Liver (tissue), 8 donors: ENCODE measurements at regions not wholly inside any gene's neighbourhood (a gene's known extent, or its start where the extent isn't known, plus 50 kb on each side); places are given as distances from the start of the nearest gene placed in this dataset.

Source experiments
- DNase-seq: peaks from one replicate; pipeline ENCODE4 v3.0.0-alpha.2; 2017; ENCODE audit warnings: low spot score
- H3K27ac ChIP-seq, 2 donors: one replicate each; pipeline ENCODE4 v1.7.0; 2013; ENCODE audit warnings: inconsistent platforms in 2 of 2, low read length in 2 of 2, control low read depth in 1 of 2, low read depth in 1 of 2, mild to moderate bottlenecking in 1 of 2
- H3K27me3 ChIP-seq, 4 donors: one replicate each; pipeline versions ENCODE4 v1.6.1 to v1.7.0; 2013; ENCODE audit warnings: low read length in 3 of 4, inconsistent platforms in 1 of 4, mild to moderate bottlenecking in 1 of 4, moderate library complexity in 1 of 4; ENCODE audit not compliant: control insufficient read depth in 4 of 4, insufficient read depth in 4 of 4
- H3K36me3 ChIP-seq, 4 donors: one replicate each; pipeline versions ENCODE4 v1.6.1 to v1.7.0; 2013; ENCODE audit warnings: low read length in 3 of 4, mild to moderate bottlenecking in 3 of 4, low read depth in 1 of 4, moderate library complexity in 1 of 4; ENCODE audit not compliant: control insufficient read depth in 4 of 4, insufficient read depth in 3 of 4
- H3K4me1 ChIP-seq, 4 donors: one replicate each; pipeline versions ENCODE4 v1.6.1 to v1.7.0; 2013; ENCODE audit warnings: low read length in 3 of 4, mild to moderate bottlenecking in 3 of 4, moderate library complexity in 1 of 4; ENCODE audit not compliant: control insufficient read depth in 4 of 4, insufficient read depth in 4 of 4
- H3K4me3 ChIP-seq, 3 donors: one replicate each; pipeline versions ENCODE4 v1.6.1 to v1.7.0; 2013; ENCODE audit warnings: low read length in 3 of 3, control low read depth in 1 of 3, low read depth in 1 of 3, mild to moderate bottlenecking in 1 of 3
- H3K9ac ChIP-seq, 2 donors: one replicate each; pipeline ENCODE4 v1.7.0; 2013; ENCODE audit warnings: low read length in 2 of 2, mild to moderate bottlenecking in 2 of 2, moderate library complexity in 2 of 2, control low read depth in 1 of 2, low read depth in 1 of 2
- H3K9me3 ChIP-seq, 4 donors: one replicate each; pipeline versions ENCODE4 v1.6.1 to v1.7.0; 2013; ENCODE audit warnings: low read length in 3 of 4; ENCODE audit not compliant: control insufficient read depth in 4 of 4
- ATF3 ChIP-seq: IDR thresholded peaks from 2 replicates; pipeline ENCODE4 v1.6.1; 2016; ENCODE audit warnings: antibody characterized with exemption
- CTCF ChIP-seq: fragments of 150-350 bp; IDR thresholded peaks from 2 replicates; pipeline ENCODE4 v1.5.1; 2017; ENCODE audit warnings: improper control_type of control experiment, low read depth, low read length; ENCODE audit not compliant: missing input control
- EGR1 ChIP-seq, 2 donors: IDR thresholded peaks; 2 replicates each; pipeline ENCODE4 v1.6.1; 2016 to 2018; ENCODE audit warnings: antibody characterized with exemption in 2 of 2, low read depth in 2 of 2
- FOXA1 ChIP-seq: IDR thresholded peaks from 2 replicates; pipeline ENCODE4 v1.6.1; 2016; ENCODE audit warnings: antibody characterized with exemption
- FOXA2 ChIP-seq: IDR thresholded peaks from 2 replicates; pipeline ENCODE4 v1.6.1; 2016; ENCODE audit warnings: antibody characterized with exemption
- HNF4G ChIP-seq: IDR thresholded peaks from 2 replicates; pipeline ENCODE4 v1.6.1; 2016; ENCODE audit warnings: antibody characterized with exemption
- JUND ChIP-seq, 2 donors: IDR thresholded peaks; 2 replicates each; pipeline ENCODE4 v1.6.1; 2016; ENCODE audit warnings: antibody characterized with exemption in 2 of 2
- MAX ChIP-seq: IDR thresholded peaks from 2 replicates; pipeline ENCODE4 v1.6.1; 2016; ENCODE audit warnings: antibody characterized with exemption
- NR2F2 ChIP-seq: IDR thresholded peaks from 2 replicates; pipeline ENCODE4 v1.6.1; 2016; ENCODE audit warnings: antibody characterized with exemption
- RAD21 ChIP-seq, 2 donors: IDR thresholded peaks; 2 replicates each; pipeline ENCODE4 v1.6.1; 2016; ENCODE audit warnings: antibody characterized with exemption in 2 of 2, mild to moderate bottlenecking in 2 of 2
- RXRA ChIP-seq, 2 donors: IDR thresholded peaks; 2 replicates each; pipeline ENCODE4 v1.6.1; 2017 to 2018; ENCODE audit warnings: antibody characterized with exemption in 2 of 2, mild to moderate bottlenecking in 1 of 2
- SP1 ChIP-seq: IDR thresholded peaks from 2 replicates; pipeline ENCODE4 v1.6.1; 2018; ENCODE audit warnings: antibody characterized with exemption, mild to moderate bottlenecking
- TAF1 ChIP-seq: conservative IDR thresholded peaks from 2 replicates; pipeline ENCODE4 v1.6.1; 2016; ENCODE audit warnings: antibody characterized with exemption, mild to moderate bottlenecking
- YY1 ChIP-seq: IDR thresholded peaks from 2 replicates; pipeline ENCODE4 v1.6.1; 2016; ENCODE audit warnings: antibody characterized with exemption, mild to moderate bottlenecking
- WGBS: extraction: QIAGEN DNeasy Blood & Tissue Kit; methylation state at CpG from one replicate; pipeline ENCODE4 v1.1.7; 2013; 5-methylcytosine and 5-hydroxymethylcytosine counted together
- TF ChIP-seq, protein P1 (sequence below): IDR thresholded peaks from 2 replicates; pipeline ENCODE4 v1.6.1; 2016; ENCODE audit warnings: antibody characterized with exemption, mild to moderate bottlenecking
- donor health status: healthy.
- donor health status: healthy.
- donor health status: healthy.
- donor health status: healthy.
- donor health status: healthy.

- H3K9me3 ChIP-seq: no peaks in the 10 kb centered on the region
- no peaks in the 10 kb centered on the region for H3K36me3 ChIP-seq
- WGBS: 66% methylated on average over 9 of the region's 9 CpGs
- H3K4me1 ChIP-seq: peaks cover 5 to 20% (median 16%) of the 10 kb centered on the region in 4 donors
- no peak overlapping the region for H3K27ac ChIP-seq
- H3K9ac ChIP-seq: no peak overlapping the region
- DNase-seq: no peak
- no peaks in the 10 kb centered on the region for H3K27me3 ChIP-seq
- no peak overlapping the region for H3K4me3 ChIP-seq
- TF ChIP-seq RAD21 (IDR thresholded peaks at IDR 0.05) (no peak), SP1 (no peak), CTCF (no peak), TAF1 (no peak), MAX (no peak), NR2F2 (no peak)
- TF ChIP-seq, protein P1, sequence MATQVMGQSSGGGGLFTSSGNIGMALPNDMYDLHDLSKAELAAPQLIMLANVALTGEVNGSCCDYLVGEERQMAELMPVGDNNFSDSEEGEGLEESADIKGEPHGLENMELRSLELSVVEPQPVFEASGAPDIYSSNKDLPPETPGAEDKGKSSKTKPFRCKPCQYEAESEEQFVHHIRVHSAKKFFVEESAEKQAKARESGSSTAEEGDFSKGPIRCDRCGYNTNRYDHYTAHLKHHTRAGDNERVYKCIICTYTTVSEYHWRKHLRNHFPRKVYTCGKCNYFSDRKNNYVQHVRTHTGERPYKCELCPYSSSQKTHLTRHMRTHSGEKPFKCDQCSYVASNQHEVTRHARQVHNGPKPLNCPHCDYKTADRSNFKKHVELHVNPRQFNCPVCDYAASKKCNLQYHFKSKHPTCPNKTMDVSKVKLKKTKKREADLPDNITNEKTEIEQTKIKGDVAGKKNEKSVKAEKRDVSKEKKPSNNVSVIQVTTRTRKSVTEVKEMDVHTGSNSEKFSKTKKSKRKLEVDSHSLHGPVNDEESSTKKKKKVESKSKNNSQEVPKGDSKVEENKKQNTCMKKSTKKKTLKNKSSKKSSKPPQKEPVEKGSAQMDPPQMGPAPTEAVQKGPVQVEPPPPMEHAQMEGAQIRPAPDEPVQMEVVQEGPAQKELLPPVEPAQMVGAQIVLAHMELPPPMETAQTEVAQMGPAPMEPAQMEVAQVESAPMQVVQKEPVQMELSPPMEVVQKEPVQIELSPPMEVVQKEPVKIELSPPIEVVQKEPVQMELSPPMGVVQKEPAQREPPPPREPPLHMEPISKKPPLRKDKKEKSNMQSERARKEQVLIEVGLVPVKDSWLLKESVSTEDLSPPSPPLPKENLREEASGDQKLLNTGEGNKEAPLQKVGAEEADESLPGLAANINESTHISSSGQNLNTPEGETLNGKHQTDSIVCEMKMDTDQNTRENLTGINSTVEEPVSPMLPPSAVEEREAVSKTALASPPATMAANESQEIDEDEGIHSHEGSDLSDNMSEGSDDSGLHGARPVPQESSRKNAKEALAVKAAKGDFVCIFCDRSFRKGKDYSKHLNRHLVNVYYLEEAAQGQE: no peak
These were observed 541.6 kb upstream of the NRP1 start for GRCh38 chr10:33875924-33876583.

DNA sequence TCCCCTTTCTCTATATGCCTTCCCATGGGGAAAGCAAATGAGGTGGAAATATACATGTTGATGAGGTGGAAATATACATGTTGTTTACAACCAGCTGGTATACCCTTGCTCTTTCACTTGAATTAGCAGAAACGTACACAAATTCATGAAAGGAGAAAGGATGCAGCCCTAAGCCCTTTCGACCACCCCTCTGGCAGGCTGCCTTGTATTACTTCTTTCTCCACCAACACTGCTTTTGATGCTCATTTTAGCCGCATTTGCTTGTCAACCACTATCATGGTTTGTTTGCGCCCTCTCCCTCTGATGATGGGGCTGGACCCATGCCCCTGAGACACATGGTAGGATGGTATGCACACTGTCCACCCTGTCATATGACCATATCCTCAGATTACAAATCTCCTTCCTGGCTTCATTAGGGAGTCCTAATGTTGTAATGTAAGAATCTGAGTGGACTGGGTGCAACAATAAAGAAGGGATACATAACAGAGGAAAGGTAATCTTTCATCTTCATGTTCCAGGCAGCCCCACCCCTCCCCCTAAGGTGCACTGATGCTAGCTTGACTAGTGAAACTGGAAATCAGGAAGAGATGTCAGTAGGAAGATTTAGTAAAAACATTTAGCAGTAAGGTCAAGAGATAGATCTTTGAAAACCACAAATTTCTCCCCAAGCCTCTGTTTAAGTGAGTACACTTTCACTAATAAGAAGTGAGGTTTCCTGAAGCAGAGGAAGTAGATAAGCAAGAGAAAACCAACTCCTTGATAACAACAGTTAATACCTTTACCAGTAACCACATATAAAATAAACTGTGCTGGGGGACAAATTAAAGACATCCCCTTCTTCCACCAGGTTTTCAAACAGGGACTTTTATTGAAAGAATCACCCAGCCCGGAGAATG is 536.8 kb upstream of the NRP1 start:
- no peak for DNase-seq
- Histone ChIP-seq H3K9ac (no peak overlapping the region), H3K36me3 (no peaks in the 10 kb centered on the region), H3K4me1 (peaks cover 4 to 5% (median 5%) of the 10 kb centered on the region in 4 donors), H3K9me3 (no peaks in the 10 kb centered on the region), H3K27me3 (no peaks in the 10 kb centered on the region), H3K4me3 (no peak overlapping the region), H3K27ac (no peak overlapping the region)
- TF ChIP-seq RAD21 (IDR thresholded peaks at IDR 0.05) (no peak), FOXA1 (no peak), JUND (IDR thresholded peaks at IDR 0.05) (no peak), TAF1 (no peak), RXRA (IDR thresholded peaks at IDR 0.05) (no peak), FOXA2 (no peak), EGR1 (IDR thresholded peaks at IDR 0.05; ENCODE audit: low read depth in 2 of 2) (no peak), CTCF (no peak), YY1 (no peak), HNF4G (no peak), ATF3 (no peak)
- TF ChIP-seq, protein P1: no peak
- WGBS: 94% methylated on average over 5 of the region's 5 CpGs
